Keratinocyte (primary cell): ENCODE measurements at regions not wholly inside any gene's neighbourhood (a gene's known extent, or its start where the extent isn't known, plus 50 kb on each side); places are given as distances from the start of the nearest gene placed in this dataset.

Experiments used
- EZH2 ChIP-seq: IDR thresholded peaks from one replicate; pipeline ENCODE4 v1.6.1; 2012; ENCODE audit warnings: inconsistent platforms, mild to moderate bottlenecking, low read length, moderate library complexity
- TF ChIP-seq, protein P1 (sequence below), 3 experiments: IDR thresholded peaks in 1 of 3; conservative IDR thresholded peaks in 1 of 3; optimal IDR thresholded peaks in 1 of 3; 2 replicates in 2 of 3; 3 replicates in 1 of 3; pipeline versions ENCODE3 to v1.5.1; 2011; ENCODE audit warnings: low read length in 3 of 3, mild to moderate bottlenecking in 3 of 3, moderate library complexity in 2 of 3, control low read depth in 1 of 3, inconsistent platforms in 1 of 3; ENCODE audit not compliant: insufficient read depth in 2 of 3; ENCODE audit errors: extremely low read depth in 1 of 3

DNA sequence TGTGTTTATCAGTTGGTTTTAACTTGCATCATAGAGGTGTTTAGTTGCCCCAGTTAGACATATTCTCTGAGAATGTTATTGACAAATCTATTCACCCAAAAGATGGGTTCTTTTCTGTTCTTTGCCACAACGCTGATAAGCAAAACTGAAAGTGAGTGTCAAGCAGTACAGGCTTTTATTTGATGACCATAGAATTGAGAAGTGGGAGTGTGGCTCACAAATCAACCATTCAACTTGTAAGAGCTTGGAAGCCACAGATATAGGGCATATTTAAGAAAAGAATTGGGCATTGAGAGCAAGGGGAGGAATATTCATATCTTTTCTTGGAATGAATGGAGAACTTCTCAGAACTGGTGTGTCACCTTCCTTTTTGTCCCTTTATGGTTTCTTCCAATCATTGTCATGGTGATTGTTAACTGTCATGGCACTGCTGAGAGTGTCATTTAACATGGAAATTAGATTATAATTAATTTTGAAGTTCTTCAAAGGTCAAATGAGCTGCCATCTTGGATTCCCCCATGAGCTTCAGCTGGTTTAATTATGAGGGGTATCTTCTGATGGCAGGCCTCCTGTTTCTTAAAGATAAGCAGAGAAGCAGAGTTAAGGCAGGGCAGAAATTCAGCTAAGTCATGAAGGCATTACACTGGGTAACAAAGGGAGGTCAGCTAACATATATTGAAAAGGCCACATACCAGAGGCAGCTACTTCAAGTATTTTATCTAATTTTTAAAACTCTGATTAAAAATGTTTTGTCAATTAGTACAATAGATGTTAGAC, 254.0 kb upstream of the HTR1E start:
- TF ChIP-seq, protein P1, sequence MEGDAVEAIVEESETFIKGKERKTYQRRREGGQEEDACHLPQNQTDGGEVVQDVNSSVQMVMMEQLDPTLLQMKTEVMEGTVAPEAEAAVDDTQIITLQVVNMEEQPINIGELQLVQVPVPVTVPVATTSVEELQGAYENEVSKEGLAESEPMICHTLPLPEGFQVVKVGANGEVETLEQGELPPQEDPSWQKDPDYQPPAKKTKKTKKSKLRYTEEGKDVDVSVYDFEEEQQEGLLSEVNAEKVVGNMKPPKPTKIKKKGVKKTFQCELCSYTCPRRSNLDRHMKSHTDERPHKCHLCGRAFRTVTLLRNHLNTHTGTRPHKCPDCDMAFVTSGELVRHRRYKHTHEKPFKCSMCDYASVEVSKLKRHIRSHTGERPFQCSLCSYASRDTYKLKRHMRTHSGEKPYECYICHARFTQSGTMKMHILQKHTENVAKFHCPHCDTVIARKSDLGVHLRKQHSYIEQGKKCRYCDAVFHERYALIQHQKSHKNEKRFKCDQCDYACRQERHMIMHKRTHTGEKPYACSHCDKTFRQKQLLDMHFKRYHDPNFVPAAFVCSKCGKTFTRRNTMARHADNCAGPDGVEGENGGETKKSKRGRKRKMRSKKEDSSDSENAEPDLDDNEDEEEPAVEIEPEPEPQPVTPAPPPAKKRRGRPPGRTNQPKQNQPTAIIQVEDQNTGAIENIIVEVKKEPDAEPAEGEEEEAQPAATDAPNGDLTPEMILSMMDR (optimal IDR thresholded peaks at IDR 0.05 in 1 of 3, IDR thresholded peaks at IDR 0.05 in 1 of 3, conservative IDR thresholded peaks at IDR 0.05 in 1 of 3; ENCODE audit: extremely low read depth in 1 of 3, insufficient read depth in 2 of 3, low read length in 3 of 3), result no peak
- no peak for TF ChIP-seq EZH2
